B cell (primary cell): ENCODE measurements at regions not wholly inside any gene's neighbourhood (a gene's known extent, or its start where the extent isn't known, plus 50 kb on each side); places are given as distances from the start of the nearest gene placed in this dataset.

ENCODE experiments used
- ATAC-seq: fragments of 200-7000 bp; cut with Tn5 transposase; one replicate; pipeline ENCODE4 v1.10.0; 2021; ENCODE audit warnings: low read depth, mild to moderate bottlenecking, moderate number of reproducible peaks, moderate library complexity
- CTCF ChIA-PET: fragments of 350-600 bp; sonication (Branson Sonifier 250); formaldehyde crosslinking; loops from one replicate; lab custom pipeline; 2021; ENCODE audit warnings: antibody characterized with exemption, inconsistent platforms; lab: Charles Lee
- POLR2A ChIA-PET: fragments of 350-600 bp; sonication (Branson Sonifier 250); formaldehyde crosslinking; loops from one replicate; lab custom pipeline; 2021; ENCODE audit warnings: antibody characterized with exemption; lab: Charles Lee
- DNase-seq: peaks from one replicate; pipeline ENCODE4 v3.0.0; 2013
- H2AFZ ChIP-seq: 2 replicates; pipeline ENCODE4 v1.6.1; 2012; ENCODE audit warnings: mild to moderate bottlenecking, low read depth, low read length; ENCODE audit not compliant: insufficient read depth, poor library complexity, severe bottlenecking
- H3K27ac ChIP-seq, 2 donors: 1 replicate in 1 of 2; 2 replicates in 1 of 2; pipeline ENCODE4 v1.5.1; 2012 to 2013; ENCODE audit warnings: low read length in 2 of 2, mild to moderate bottlenecking in 2 of 2, moderate library complexity in 1 of 2
- H3K27me3 ChIP-seq, 4 experiments: fragments of 200-600 bp in 1 of 4; sonication (generic) in 1 of 4; replicated peaks in 1 of 4; 1 replicate in 2 of 4; 2 replicates in 2 of 4; pipeline versions ENCODE4 v1.6.1 to v1.7.0; 2013 to 2016; ENCODE audit warnings: low read length in 3 of 4, mild to moderate bottlenecking in 2 of 4, mixed read lengths in 1 of 4, moderate library complexity in 1 of 4; ENCODE audit not compliant: insufficient read depth in 4 of 4, control insufficient read depth in 3 of 4; ENCODE audit errors: control extremely low read depth in 1 of 4
- H3K36me3 ChIP-seq, 2 experiments: replicated peaks in 1 of 2; 1 replicate in 1 of 2; 2 replicates in 1 of 2; pipeline versions ENCODE4 v1.6.1 to v1.7.1; 2013; ENCODE audit warnings: low read length in 1 of 2; ENCODE audit not compliant: insufficient read depth in 2 of 2, control insufficient read depth in 1 of 2; ENCODE audit errors: control extremely low read depth in 1 of 2, extremely low read depth in 1 of 2
- H3K4me1 ChIP-seq, 2 donors: fragments of 200-600 bp in 1 of 2; sonication (generic) in 1 of 2; 1 replicate in 1 of 2; 2 replicates in 1 of 2; pipeline versions ENCODE4 v1.5.1 to v1.6.1; 2013 to 2017; ENCODE audit warnings: low read length in 2 of 2; ENCODE audit not compliant: control insufficient read depth in 2 of 2, insufficient read depth in 2 of 2
- H3K4me2 ChIP-seq: replicated peaks from 2 replicates; pipeline ENCODE3; 2012; ENCODE audit warnings: mild to moderate bottlenecking, low read depth, low read length; ENCODE audit not compliant: poor library complexity, severe bottlenecking
- H3K4me3 ChIP-seq, 5 experiments: fragments of 200-600 bp in 1 of 5; sonication (generic) in 1 of 5; 1 replicate in 3 of 5; 2 replicates in 2 of 5; pipeline versions ENCODE4 v1.5.1 to v1.7.0; 2011 to 2016; ENCODE audit warnings: low read length in 4 of 5, mild to moderate bottlenecking in 4 of 5, low read depth in 2 of 5, control low read depth in 1 of 5, moderate library complexity in 1 of 5; ENCODE audit not compliant: insufficient read depth in 1 of 5; ENCODE audit errors: control extremely low read depth in 1 of 5, extremely low read depth in 1 of 5
- H3K79me2 ChIP-seq: fragments of 200-600 bp; sonication (generic); one replicate; pipeline ENCODE4 v1.6.0; 2016; ENCODE audit warnings: low read length; ENCODE audit not compliant: control insufficient read depth, insufficient read depth
- H3K9ac ChIP-seq: fragments of 200-600 bp; sonication (generic); 2 replicates; pipeline ENCODE4 v1.6.1; 2017; ENCODE audit warnings: mild to moderate bottlenecking, low read length, moderate library complexity
- H3K9me3 ChIP-seq, 3 donors: one replicate each; pipeline versions ENCODE4 v1.6.1 to v1.7.1; 2013; ENCODE audit warnings: low read length in 2 of 3; ENCODE audit not compliant: control insufficient read depth in 2 of 3, insufficient read depth in 1 of 3; ENCODE audit errors: control extremely low read depth in 1 of 3
- H4K20me1 ChIP-seq: 2 replicates; pipeline ENCODE4 v1.6.0; 2012; ENCODE audit warnings: mild to moderate bottlenecking, low read length; ENCODE audit not compliant: insufficient read depth, control insufficient read depth, poor library complexity, severe bottlenecking
- H3K27ac Mint-ChIP-seq: one replicate; pipeline ENCODE4 v1.8.0; 2021; ENCODE audit warnings: mixed read lengths
- H3K27me3 Mint-ChIP-seq: one replicate; pipeline ENCODE4 v1.8.0; 2021; ENCODE audit warnings: mixed read lengths
- H3K4me1 Mint-ChIP-seq: one replicate; pipeline ENCODE4 v1.8.0; 2021; ENCODE audit warnings: mixed read lengths
- H3K4me3 Mint-ChIP-seq: one replicate; pipeline ENCODE4 v1.8.0; 2021; ENCODE audit warnings: mixed read lengths
- H3K9me3 Mint-ChIP-seq: one replicate; pipeline ENCODE4 v1.8.0; 2022; ENCODE audit warnings: mixed read lengths; ENCODE audit not compliant: insufficient read depth
- CTCF ChIP-seq: fragments of 200-600 bp; IDR thresholded peaks from one replicate; pipeline ENCODE4 v1.8.0; 2022; ENCODE audit warnings: antibody characterized with exemption, mild to moderate bottlenecking
- EZH2 ChIP-seq: IDR thresholded peaks from 2 replicates; pipeline ENCODE4 v1.6.1; 2012; ENCODE audit warnings: borderline replicate concordance, low read depth, mild to moderate bottlenecking, moderate library complexity, low read length; ENCODE audit not compliant: insufficient read depth, poor library complexity, severe bottlenecking
- WGBS: methylation state at CpG from one replicate; pipeline ENCODE4 v1.1.5; 2013; ENCODE audit warnings: missing lambda C conversion rate; ENCODE audit not compliant: insufficient coverage; 5-methylcytosine and 5-hydroxymethylcytosine counted together
- intact Hi-C: fragments of 100-400 bp; cut with micrococcal nuclease; formaldehyde crosslinking; loops from one replicate; pipeline ENCODE4 v1.10.0; 2022

- TF ChIP-seq CTCF (no peak), EZH2 (no peak)
- no peaks in the 10 kb centered on the region for H3K36me3 ChIP-seq
- DNase-seq, result no peak
- no peak for ATAC-seq
- no peaks in the 10 kb centered on the region for H3K9me3 Mint-ChIP-seq
- CTCF ChIA-PET, result no interaction called here
- no peak overlapping the region for H2AFZ ChIP-seq
- WGBS, result no CpG with 5 or more reads among the region's 2 CpGs
- H3K27ac ChIP-seq, result no peak overlapping the region
- no peak overlapping the region for H3K9ac ChIP-seq
- H3K27ac Mint-ChIP-seq, result no peak overlapping the region
- no peak overlapping the region for H3K4me3 Mint-ChIP-seq
- no peak overlapping the region for H3K4me3 ChIP-seq
- H4K20me1 ChIP-seq, result no peaks in the 10 kb centered on the region
- H3K4me2 ChIP-seq, result no peak overlapping the region
- no peaks in the 10 kb centered on the region for H3K79me2 ChIP-seq
- no peaks in the 10 kb centered on the region for H3K4me1 Mint-ChIP-seq
- POLR2A ChIA-PET, result no interaction called here
- H3K4me1 ChIP-seq, result no peaks in the 10 kb centered on the region
- no peaks in the 10 kb centered on the region for H3K27me3 ChIP-seq
- no peaks in the 10 kb centered on the region for H3K27me3 Mint-ChIP-seq
- intact Hi-C loops, result no loop called here
- H3K9me3 ChIP-seq, result no peaks in the 10 kb centered on the region
Observed at GRCh38 chr2:138183705-138184104, 219.4 kb downstream of the HNMT start.

- DNase-seq (no peak), ATAC-seq (no peak)
- no peaks in the 10 kb centered on the region for H3K4me1 ChIP-seq
- H3K4me2 ChIP-seq, result no peak overlapping the region
- no peaks in the 10 kb centered on the region for H4K20me1 ChIP-seq
- no peak overlapping the region for H3K27ac Mint-ChIP-seq
- no peaks in the 10 kb centered on the region for H3K9me3 Mint-ChIP-seq
- H3K27me3 Mint-ChIP-seq, result no peaks in the 10 kb centered on the region
- no peak overlapping the region for H3K4me3 Mint-ChIP-seq
- H3K27ac ChIP-seq, result no peak overlapping the region
- no peaks in the 10 kb centered on the region for H3K36me3 ChIP-seq
- ChIA-PET POLR2A (no interaction called here), CTCF (no interaction called here)
- no peaks in the 10 kb centered on the region for H3K79me2 ChIP-seq
- H3K4me1 Mint-ChIP-seq, result no peaks in the 10 kb centered on the region
- no peaks in the 10 kb centered on the region for H3K9me3 ChIP-seq
- TF ChIP-seq CTCF, result no peak
- no peak for TF ChIP-seq EZH2
- H3K27me3 ChIP-seq, result no peaks in the 10 kb centered on the region
- no peak overlapping the region for H3K4me3 ChIP-seq
- no peak overlapping the region for H3K9ac ChIP-seq
- no CpG with 5 or more reads among the region's 1 CpG for WGBS
- intact Hi-C loops, result no loop called here
- H2AFZ ChIP-seq, result no peak overlapping the region
Observed at GRCh38 chr2:138184428-138184827, 220.2 kb downstream of the HNMT start.
